ENCODE measurements at regions not wholly inside any gene's neighbourhood (a gene's known extent, or its start where the extent isn't known, plus 50 kb on each side); places are given as distances from the start of the nearest gene placed in this dataset.

- TF ChIP-seq, protein P1, sequence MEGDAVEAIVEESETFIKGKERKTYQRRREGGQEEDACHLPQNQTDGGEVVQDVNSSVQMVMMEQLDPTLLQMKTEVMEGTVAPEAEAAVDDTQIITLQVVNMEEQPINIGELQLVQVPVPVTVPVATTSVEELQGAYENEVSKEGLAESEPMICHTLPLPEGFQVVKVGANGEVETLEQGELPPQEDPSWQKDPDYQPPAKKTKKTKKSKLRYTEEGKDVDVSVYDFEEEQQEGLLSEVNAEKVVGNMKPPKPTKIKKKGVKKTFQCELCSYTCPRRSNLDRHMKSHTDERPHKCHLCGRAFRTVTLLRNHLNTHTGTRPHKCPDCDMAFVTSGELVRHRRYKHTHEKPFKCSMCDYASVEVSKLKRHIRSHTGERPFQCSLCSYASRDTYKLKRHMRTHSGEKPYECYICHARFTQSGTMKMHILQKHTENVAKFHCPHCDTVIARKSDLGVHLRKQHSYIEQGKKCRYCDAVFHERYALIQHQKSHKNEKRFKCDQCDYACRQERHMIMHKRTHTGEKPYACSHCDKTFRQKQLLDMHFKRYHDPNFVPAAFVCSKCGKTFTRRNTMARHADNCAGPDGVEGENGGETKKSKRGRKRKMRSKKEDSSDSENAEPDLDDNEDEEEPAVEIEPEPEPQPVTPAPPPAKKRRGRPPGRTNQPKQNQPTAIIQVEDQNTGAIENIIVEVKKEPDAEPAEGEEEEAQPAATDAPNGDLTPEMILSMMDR (IDR thresholded peaks at IDR 0.05), result no peak
- TF ChIP-seq POLR2A (IDR thresholded peaks at IDR 0.05), result no peak
These were observed 74.5 kb upstream of the NCAM1 start for GRCh38 chr11:112886434-112887370.
